ENCODE measurements at regions not wholly inside any gene's neighbourhood (a gene's known extent, or its start where the extent isn't known, plus 50 kb on each side); places are given as distances from the start of the nearest gene placed in this dataset.

GRCh38 chr9:89655990-89656657, 51.3 kb downstream of the GADD45G start:
- DNase-seq (ENCODE audit: low spot score), result no peak

- DNase-seq (ENCODE audit: low spot score), result no peak
These were observed 52.5 kb downstream of the GADD45G start for GRCh38 chr9:89657295-89657694.

- no peak for DNase-seq (ENCODE audit: low spot score)
These were observed 53.0 kb downstream of the GADD45G start for GRCh38 chr9:89657765-89658164.

- no peak for DNase-seq (ENCODE audit: low spot score)
These were observed 53.6 kb downstream of the GADD45G start for GRCh38 chr9:89658401-89658800.

- DNase-seq (ENCODE audit: low spot score), result no peak
These were observed 54.1 kb downstream of the GADD45G start for GRCh38 chr9:89658931-89659330.

- no peak for DNase-seq (ENCODE audit: low spot score)
These were observed 54.7 kb downstream of the GADD45G start for GRCh38 chr9:89659473-89659872.

- DNase-seq (ENCODE audit: low spot score), result no peak
These were observed 55.3 kb downstream of the GADD45G start for GRCh38 chr9:89659891-89660685.

- no peak for DNase-seq (ENCODE audit: low spot score)
These were observed 56.7 kb downstream of the GADD45G start for GRCh38 chr9:89661391-89661949.

GRCh38 chr9:89661956-89662717, 57.3 kb downstream of the GADD45G start:
- DNase-seq (ENCODE audit: low spot score), result no peak

- no peak for DNase-seq (ENCODE audit: low spot score)
These were observed 58.2 kb downstream of the GADD45G start for GRCh38 chr9:89662718-89663613.

GRCh38 chr9:89663614-89663970, 58.8 kb downstream of the GADD45G start:
- no peak for DNase-seq (ENCODE audit: low spot score)

GRCh38 chr9:89664010-89664409, 59.2 kb downstream of the GADD45G start:
- no peak for DNase-seq (ENCODE audit: low spot score)

GRCh38 chr9:89664896-89665329, 60.1 kb downstream of the GADD45G start:
- DNase-seq (ENCODE audit: low spot score), result no peak

GRCh38 chr9:89666364-89666763, 61.6 kb downstream of the GADD45G start:
- no peak for DNase-seq (ENCODE audit: low spot score)

GRCh38 chr9:89666950-89667349, 62.1 kb downstream of the GADD45G start:
- no peak for DNase-seq (ENCODE audit: low spot score)

GRCh38 chr9:89667726-89668125, 62.9 kb downstream of the GADD45G start:
- no peak for DNase-seq (ENCODE audit: low spot score)

- no peak for DNase-seq (ENCODE audit: low spot score)
These were observed 63.5 kb downstream of the GADD45G start for GRCh38 chr9:89668216-89668865.

- no peak for DNase-seq (ENCODE audit: low spot score)
These were observed 64.0 kb downstream of the GADD45G start for GRCh38 chr9:89668866-89669246.

- no peak for DNase-seq (ENCODE audit: low spot score)
These were observed 64.6 kb downstream of the GADD45G start for GRCh38 chr9:89669361-89669842.

- DNase-seq (ENCODE audit: low spot score), result no peak
These were observed 65.3 kb downstream of the GADD45G start for GRCh38 chr9:89670114-89670513.

Data from CD4-positive, alpha-beta T cell treated with Interleukin-2 at 100 ng/mL for 4 hours (primary cell).